NCI-H2107 treated with DMSO at 0.1 percent for 48 hours (cell line): ENCODE measurements at regions not wholly inside any gene's neighbourhood (a gene's known extent, or its start where the extent isn't known, plus 50 kb on each side); places are given as distances from the start of the nearest gene placed in this dataset.
"Not testable (repeated sequence)": the region's sequence is repeated elsewhere in the genome, so short reads cannot be mapped to it uniquely, and the experiment has no call there.

ENCODE experiments used
- DNase-seq: peaks from one replicate; lab custom pipeline; 2025; ENCODE audit not compliant: unreplicated experiment; lab: John Stamatoyannopoulos, UW

GRCh38 chr1:195251900-195252299, 1356.3 kb downstream of the KCNT2 start:
- no peak for DNase-seq

- DNase-seq = no peak
Observed at GRCh38 chr1:195243492-195243891, 1364.7 kb downstream of the KCNT2 start.

GRCh38 chr1:195241066-195241465, 1367.2 kb downstream of the KCNT2 start:
- no peak for DNase-seq

- no peak for DNase-seq
Observed at GRCh38 chr1:195238313-195238712, 1369.9 kb downstream of the KCNT2 start.

GRCh38 chr1:195236991-195237889, 1371.0 kb downstream of the KCNT2 start:
- no peak for DNase-seq

GRCh38 chr1:195218428-195219212, 1389.6 kb downstream of the KCNT2 start:
- DNase-seq = no peak

- DNase-seq = no peak
Observed at GRCh38 chr1:195202241-195202640, 1406.0 kb downstream of the KCNT2 start.

- no peak for DNase-seq
Observed at GRCh38 chr1:195200772-195201171, 1407.5 kb downstream of the KCNT2 start.

GRCh38 chr1:195197116-195197515, 1411.1 kb downstream of the KCNT2 start:
- DNase-seq = no peak

GRCh38 chr1:195195423-195196057, 1412.7 kb downstream of the KCNT2 start:
- no peak for DNase-seq

GRCh38 chr1:195193134-195193533, 1415.1 kb downstream of the KCNT2 start:
- DNase-seq = no peak

- DNase-seq = no peak
Observed at GRCh38 chr1:195188821-195189220, 1419.4 kb downstream of the KCNT2 start.

GRCh38 chr1:195186544-195186943, 1421.7 kb downstream of the KCNT2 start:
- no peak for DNase-seq

- DNase-seq = peak; percentile 3
Observed at GRCh38 chr1:195185736-195186135, 1422.5 kb downstream of the KCNT2 start.

GRCh38 chr1:195185321-195185720, 1422.9 kb downstream of the KCNT2 start:
- no peak for DNase-seq

GRCh38 chr1:195173753-195174152, 1434.5 kb downstream of the KCNT2 start:
- no peak for DNase-seq

- DNase-seq = not testable (repeated sequence)
Observed at GRCh38 chr1:195159795-195160194, 1448.4 kb downstream of the KCNT2 start.

- no peak for DNase-seq
Observed at GRCh38 chr1:195158091-195158490, 1450.1 kb downstream of the KCNT2 start.

GRCh38 chr1:195153107-195153506, 1455.1 kb downstream of the KCNT2 start:
- DNase-seq = no peak

- DNase-seq = no peak
Observed at GRCh38 chr1:195150768-195151167, 1457.5 kb downstream of the KCNT2 start.

- no peak for DNase-seq
Observed at GRCh38 chr1:195141294-195141693, 1466.9 kb downstream of the KCNT2 start.

GRCh38 chr1:195130598-195130997, 1477.6 kb downstream of the KCNT2 start:
- no peak for DNase-seq
